GM18499 (cell line): ENCODE measurements at regions not wholly inside any gene's neighbourhood (a gene's known extent, or its start where the extent isn't known, plus 50 kb on each side); places are given as distances from the start of the nearest gene placed in this dataset.
A peak's percentile ranks its signal among the peaks of the same experiment; 100 is the strongest.

ENCODE experiments used
- ATAC-seq: cut with Tn5 transposase; IDR thresholded peaks from one replicate; pipeline ENCODE4 v1.9.1; 2021; ENCODE audit warnings: moderate number of reproducible peaks; ENCODE audit not compliant: insufficient read depth, unreplicated experiment

DNA sequence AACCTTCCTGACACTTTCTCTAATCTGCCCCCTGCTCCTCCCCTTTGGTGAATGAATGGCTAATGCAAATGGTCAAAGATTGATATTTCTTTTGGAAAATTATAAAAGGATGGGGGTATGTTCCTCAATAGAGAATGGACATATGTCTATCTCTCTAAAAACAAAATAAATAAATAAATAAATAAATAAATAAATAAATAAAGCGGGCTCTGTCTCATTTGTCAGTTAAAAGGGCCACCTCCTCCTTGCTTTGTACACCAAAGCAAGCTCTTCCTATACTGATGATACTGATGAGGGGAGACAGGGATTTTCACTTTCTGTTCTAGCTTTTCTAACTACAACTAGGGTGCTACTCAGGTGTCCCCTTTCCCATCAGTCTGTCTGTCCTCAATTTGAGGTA lies 135.5 kb upstream of the SPACA1 start:
- no peak for ATAC-seq

DNA sequence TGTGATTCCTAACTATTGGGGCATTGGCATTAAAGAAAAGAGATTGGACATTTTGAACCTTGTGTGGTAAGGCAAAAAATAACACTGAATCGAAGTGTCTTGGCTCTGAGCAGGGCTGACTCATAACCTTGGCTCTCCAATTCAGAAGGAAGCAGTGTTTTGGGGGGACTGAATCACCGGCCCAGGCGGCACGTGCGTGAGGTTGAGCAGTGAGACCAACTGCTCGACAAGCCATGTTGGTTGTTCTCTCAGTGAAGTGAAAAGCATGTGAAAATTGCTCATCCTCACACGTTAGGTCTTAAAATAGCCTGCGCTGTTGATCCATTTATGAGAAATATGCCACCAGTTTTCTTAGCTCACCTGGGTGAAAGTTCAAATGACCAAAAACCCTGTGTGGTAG lies 137.8 kb upstream of the SPACA1 start:
- ATAC-seq = no peak

DNA sequence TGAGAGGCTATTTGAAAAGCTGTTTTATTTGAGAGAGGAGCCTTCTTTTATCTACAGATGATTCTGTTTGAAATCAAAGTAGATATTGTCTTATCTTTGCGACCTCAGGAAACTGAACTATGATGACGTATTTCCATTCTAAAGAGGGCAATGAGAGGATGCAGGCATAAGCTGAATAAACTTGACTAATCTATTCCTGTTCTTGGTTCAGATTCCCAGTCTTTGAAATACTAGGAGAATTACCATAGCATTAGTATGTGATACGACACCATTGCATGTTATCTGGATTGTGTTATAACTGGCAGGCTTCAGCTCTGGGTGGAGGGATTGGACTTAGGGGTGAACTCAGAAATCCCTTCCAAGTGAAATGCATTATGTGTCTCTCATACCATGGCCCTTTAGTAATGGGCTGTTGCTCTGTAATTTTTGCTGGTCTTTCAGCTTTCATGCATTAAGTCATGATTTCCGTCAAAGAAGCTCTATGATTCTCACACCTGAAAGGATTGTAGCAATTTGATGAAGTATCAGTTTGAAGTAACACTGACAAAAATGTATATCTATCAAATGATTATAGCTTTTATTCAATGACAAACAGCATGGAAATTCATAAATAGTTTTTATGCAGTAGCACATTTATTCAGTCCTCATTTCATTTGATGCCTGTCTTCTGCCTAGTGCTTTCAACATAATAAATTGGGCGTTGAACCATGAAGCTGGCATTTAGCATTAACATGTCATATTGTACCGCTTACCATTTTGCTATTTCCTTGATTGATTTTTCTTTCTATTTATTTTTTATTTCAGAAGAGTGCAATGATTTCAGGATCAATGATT lies 138.4 kb upstream of the SPACA1 start:
- no peak for ATAC-seq

DNA sequence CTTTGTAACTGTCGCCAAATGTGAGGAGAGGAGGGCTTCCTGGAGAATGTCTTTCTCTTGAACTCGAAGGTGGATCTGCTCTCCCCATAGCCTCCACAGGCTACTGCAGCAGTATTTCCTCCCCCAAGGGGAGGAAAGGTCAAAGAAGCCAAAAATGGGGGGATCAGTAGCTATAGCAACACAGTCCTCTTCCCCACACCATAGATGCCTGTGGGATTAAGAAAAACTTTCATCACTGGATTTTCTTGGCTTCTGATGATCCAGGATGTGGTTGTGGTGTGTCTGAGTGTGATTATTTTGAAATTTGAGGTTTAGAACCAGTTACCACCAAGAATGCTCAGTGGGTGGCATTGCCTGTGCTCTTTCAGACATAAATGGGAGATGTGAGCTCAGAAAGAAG lies 140.1 kb upstream of the SPACA1 start:
- ATAC-seq = peak; percentile 26

DNA sequence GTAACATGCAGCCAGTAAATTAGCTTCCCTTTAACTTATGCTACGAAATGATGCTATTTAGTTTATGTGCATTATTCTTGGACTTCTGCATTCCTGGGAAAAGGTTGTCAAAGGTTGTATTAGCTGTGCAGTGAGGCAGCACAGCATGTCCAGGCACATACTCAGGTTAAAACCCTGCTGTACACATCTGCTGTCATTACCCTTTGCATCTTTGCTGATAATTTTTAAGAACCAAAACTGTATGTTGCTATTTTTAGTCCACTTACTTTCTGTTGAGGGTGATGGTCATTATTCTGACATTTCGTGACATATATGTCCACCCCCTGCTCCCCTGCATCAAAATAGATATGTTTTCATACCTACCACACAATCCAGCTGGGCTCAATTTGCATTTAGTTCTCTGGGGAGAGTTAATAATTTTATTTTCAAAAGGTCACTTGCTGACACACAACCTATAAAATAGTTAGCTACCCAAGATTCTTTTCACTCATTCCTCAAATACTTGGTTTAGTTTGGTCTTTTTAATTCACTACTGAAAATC lies 142.5 kb upstream of the SPACA1 start:
- peak; percentile 92 for ATAC-seq

DNA sequence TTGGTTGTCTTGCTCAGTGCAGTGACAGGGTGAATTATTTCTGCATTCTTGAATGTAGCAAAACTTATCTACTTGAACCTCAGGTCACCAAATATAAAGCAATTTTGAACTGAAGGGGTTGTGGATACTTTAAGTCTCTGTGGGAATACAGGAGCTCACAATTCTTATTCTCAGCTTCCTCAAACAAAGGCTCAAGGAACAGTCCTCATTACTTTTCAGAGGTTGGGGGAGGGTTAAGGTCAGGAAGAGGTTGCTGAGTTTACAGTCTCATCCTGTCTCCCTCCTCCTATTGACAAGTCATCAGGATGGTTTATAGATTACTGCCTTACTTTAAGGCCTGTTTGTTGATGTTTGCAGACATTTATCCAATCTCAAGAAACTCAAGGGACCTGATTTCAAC lies 143.6 kb upstream of the SPACA1 start:
- no peak for ATAC-seq

DNA sequence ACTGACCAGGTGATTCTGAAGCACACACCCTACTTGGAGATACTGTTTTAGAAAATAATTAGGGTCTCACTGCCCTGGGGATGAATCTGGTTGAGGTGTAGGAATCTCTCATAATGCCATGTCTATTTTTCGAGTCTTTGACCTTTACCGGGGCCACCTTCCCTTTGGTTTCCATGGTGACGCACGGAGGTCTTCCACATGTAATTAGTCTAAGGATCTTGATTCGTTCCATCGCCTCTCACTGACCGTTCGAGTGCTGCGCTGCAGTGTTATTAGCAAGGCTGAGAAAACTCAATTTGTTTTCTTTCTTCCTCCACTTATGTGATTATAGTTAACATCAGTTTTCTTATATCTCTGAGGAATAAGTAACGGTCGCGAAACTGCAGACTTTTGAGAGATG lies 144.3 kb upstream of the SPACA1 start:
- no peak for ATAC-seq

DNA sequence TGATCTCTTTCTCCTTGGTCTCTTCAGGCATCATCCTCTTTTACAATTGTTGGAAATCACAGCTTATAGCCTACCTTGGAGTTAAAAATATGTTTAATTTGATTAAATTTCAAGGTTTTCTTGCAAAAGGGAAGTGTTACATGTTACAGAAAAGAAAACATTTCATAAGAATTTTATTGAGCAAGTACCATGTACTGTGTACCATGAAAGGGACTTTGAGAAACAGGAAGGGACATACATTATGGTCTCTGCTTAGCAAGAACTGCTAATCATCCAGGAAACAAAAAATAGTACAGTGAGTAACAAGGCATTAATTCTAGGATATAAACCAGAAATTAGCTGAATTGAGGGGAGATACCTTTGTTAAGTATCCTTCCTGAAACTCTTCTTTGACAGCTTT lies 145.3 kb upstream of the SPACA1 start:
- no peak for ATAC-seq

DNA sequence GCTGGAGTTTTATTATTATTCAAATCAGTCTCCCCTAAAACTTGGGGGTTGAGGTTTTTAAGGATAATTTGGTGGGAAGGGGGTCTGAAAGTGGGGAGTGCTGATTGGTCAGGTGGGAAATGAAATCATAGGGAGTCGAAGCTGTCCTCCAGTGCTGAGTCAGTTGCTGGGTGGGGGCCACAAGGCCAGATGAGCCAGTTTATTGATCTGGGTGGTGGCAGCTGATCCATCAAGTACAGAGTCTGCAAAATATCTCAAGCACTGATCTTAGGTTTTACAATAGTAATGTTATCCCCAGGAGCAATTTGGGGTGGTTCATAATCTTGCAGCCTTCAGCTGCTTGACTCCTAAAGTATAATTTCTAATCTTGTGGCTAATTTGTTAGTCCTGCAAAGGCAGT lies 146.0 kb upstream of the SPACA1 start:
- no peak for ATAC-seq

DNA sequence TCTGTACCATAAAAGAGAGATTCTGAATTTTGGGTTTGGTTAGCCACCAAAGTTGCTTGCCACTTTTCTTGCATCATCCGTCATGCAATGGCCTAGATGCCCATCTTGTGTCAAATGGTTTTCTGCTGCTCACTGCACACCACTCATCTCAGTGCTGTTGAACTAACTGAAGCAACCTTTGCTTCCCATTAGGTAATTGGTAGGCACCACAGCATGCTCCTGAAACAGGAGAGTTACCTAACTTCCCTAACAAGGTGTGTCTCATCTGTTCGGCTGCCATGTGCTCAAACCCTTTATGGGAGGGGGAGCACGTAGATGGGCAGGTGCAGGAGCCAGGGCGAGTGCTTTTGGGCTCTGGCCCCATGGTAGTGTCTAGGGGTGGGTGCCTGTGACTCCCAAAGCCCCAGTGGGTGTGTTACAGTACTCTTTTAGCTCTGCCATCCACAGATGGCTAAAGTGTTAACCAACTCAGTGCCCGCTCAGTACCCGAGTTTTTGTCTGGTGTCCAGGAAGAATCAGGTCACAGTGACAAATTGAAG lies 147.4 kb upstream of the SPACA1 start:
- no peak for ATAC-seq

DNA sequence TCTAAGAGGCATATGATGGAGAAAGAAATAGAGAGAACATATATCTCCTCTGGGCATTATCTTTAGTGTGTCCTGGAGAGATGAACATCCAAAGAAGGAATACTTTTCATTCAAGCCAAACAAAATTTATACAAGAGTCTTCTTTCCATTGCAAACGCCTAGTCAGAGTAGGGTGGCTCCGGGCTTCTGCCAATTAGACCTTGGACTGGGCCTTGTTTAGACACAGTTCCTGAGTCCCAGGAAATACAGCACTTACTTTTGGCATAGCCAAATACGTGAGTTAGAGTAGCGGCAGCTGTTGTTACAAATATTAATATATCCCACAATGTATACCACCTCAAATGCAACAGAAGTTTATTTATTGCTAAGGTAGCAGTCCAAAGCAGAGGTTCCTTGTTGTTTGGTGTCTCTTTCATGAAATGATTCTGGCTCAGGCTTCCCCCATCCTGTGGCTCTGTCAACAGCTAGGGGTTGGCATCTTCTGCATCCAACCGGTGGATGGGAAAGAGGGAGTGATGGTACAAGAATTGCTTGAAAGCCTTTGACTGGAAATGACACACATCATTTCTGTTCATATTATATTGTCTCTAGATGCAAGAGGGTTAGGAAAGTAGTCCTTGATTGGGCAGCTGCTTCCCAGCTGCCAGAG lies 148.0 kb upstream of the SPACA1 start:
- ATAC-seq = no peak

DNA sequence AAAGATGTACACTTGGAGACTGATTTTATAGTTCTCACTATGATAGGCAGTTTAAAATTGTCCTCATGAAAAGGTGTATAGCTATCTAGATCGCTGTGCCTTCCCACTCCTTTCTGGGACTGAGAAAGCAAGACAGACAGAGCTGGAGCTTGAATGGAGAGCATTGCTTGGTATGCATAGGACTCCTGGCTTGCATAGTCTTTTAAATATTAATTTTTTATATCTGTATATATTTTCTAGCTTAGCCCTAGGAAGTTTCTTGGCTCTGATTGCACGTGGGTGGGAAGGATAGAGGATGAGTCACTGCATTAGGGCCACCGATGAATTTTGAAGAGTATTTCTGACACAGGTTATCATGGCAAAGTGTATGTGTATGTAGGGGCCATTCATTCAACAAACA lies 150.0 kb upstream of the SPACA1 start:
- no peak for ATAC-seq

DNA sequence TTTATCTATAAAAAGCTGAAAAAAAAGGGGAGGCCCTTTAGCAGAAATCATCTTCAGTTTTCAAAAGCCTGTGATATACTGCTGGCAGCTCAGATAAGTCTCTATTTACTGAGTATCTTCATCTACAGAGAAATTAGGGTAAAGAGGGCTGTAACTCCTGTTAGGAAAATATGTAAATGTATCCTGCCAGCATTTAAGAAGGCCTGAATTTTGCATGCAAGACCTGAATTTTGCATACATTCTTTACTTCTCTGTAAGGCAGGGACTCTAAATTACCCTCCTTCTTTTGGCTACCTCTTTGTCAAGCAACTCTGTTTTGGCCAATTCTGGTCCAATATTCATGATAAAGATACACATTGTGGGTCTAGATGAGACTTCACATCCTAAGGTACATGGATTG lies 150.6 kb upstream of the SPACA1 start:
- ATAC-seq = no peak

DNA sequence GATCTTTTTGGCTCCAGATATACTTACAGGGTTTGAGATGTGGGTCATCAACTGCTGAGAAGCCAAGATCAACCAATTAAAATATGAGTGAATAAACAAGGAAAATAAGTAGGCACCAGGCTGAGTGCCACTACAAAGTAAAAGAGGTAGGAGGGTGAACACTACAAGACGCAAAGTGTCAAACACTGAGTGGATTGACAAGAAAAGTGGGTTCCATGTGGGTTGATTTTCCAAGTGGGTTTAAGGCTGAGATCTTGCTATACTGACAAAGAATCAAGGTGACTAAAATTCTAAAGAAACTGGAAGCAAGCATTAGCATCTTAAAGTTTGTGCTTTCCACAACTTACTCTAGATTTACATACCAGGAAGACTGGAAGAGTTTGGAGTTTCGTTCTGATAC lies 160.4 kb upstream of the SPACA1 start:
- no peak for ATAC-seq

DNA sequence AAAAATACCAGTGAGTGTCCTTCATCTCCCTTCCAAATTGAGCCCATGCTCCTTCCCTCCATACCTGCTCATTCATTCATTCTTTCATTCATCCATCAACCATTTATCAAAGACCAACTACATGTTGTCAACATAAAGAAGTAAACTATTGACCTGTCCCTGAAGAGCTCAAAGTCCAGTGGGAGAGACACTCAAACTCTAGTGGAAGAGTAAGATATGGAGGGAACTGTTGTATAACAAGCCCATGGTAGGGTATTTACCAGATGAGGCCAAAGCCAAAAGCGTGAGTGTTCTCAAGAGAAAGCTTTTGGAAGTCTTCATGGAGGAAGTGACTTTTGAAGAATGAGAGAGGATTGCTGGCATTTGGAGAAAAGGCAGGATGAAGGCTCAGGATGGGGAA lies 163.4 kb upstream of the SPACA1 start:
- no peak for ATAC-seq

DNA sequence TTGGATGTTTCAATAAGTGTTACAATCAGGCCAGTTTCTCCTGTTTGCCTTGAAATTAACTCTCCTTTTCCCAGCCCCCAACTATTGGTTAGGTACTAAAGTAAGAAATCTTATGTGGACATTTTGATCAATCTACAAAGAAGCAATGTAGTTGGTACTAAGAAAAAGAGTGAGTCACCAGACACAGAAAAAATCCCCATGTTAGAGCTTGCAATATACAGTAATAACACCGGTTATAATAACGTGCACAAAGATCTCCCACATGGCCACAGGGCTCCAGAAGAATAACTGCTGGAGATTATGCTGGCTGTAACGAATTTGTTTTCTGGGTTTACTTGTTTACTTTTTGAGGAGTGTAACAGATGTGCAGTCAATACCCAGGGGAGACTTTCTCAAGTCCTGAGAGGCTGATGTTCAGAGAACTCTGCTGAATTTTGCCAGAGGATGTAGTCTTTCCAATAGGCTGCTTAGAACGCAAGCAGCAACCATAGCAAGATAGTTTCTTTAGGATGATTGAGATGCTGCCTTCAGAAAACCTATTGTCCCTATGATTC lies 166.2 kb upstream of the SPACA1 start:
- ATAC-seq = no peak

DNA sequence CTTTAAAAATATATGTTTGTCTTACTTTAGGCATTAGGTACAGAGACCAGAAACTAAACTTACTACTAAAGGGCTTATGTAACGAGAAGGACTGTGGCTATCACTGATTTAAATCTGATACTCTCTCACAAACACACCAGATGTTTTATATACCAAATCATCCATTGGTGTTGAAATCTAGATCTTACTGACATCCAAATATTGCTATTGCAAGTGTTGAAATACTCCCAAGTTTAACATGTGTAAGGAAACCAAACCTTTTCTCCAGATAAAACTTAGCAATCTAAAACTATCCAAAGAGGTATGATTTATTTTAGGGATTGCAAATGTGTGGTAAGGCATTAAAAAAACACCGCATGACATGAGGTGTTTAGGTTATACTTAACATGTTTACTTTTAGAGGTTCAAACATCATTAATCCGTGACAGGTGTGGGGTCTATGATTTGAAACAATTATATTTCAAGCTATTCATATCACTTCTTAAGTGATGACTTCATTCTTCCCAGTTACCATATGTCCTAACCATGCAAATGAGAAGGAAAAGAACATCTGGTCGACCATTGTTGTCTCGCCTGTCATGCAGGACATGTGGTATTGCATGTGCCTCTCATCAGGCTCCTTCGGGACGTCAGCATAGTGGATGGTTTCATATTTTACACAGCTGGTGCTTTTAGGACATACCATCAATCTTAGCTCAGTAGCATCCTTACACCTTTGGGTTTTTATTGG lies 168.3 kb upstream of the SPACA1 start:
- peak; percentile 44 for ATAC-seq

DNA sequence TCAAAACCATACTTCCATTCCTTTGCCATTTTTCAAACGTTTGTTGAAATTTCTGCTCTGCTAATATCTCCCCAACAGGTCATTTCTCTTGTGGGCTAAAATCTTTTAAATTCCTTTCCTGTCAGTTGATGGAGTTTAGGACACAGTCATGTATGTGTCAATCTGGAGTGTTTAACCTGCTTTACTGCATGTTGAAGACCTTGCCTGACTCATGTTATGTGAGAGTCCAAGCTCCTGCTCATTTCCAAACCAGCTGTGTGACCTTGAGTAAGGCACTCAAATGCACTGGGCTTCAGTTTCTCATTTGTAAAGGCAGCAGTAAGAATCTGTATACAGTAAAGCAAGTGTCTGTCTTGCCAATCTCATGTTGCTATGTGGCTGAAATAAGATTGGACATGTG lies 171.9 kb upstream of the SPACA1 start:
- ATAC-seq = no peak

DNA sequence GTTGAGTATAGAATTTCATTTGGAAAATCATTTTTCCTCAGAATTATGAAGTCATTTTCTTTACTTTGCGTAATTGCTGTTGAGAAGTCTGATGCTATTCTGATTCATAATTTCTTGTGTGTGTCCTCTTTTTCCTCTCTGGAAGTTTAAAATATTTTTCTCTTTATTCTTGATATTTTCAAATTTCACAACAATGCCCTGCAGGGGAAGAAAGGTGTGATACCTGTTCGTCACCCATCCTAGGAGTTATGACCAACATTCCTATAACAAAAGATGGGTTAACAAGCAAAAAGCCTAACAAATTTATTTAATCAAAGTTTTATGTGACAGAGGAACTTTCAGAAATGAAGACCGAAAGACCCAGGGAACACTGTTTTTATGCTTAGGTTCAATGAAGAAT lies 171.5 kb upstream of the AKIRIN2 start:
- ATAC-seq = no peak

DNA sequence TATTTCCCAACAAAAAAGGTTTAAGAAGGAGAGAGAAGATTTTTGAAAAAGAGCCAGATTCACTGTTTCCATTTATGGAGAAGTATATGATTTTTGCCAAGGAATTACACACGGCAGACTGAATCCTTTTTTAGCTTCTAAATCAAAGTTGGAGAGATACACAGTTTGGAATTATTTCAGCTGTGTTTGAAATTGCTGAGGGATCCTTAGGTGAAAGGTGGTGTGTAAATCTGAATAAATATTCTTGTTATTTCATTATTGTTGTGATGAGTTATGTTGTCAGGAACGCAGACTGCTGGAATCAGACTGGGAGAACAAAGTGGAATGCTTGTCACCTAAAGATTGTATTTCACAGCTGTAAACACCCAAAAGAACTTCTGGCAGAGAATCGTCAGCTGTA lies 168.5 kb upstream of the AKIRIN2 start:
- no peak for ATAC-seq
